Fibroblast of lung (primary cell): ENCODE measurements at regions not wholly inside any gene's neighbourhood (a gene's known extent, or its start where the extent isn't known, plus 50 kb on each side); places are given as distances from the start of the nearest gene placed in this dataset.

Experiments
- DNase-seq, 2 donors: peaks; one replicate each; pipeline versions ENCODE4 v3.0.0 to v3.0.0-alpha.2; 2010; ENCODE audit warnings: low read depth in 2 of 2
- H2AFZ ChIP-seq: 2 replicates; pipeline ENCODE4 v1.5.1; 2012; ENCODE audit warnings: low read length, control low read depth, inconsistent platforms
- H3K27ac ChIP-seq: 2 replicates; pipeline ENCODE4 v1.5.1; 2011; ENCODE audit warnings: low read length, control low read depth; ENCODE audit not compliant: insufficient read depth
- H3K27me3 ChIP-seq: 2 replicates; pipeline ENCODE4 v1.5.1; 2011; ENCODE audit warnings: mild to moderate bottlenecking, low read length; ENCODE audit not compliant: control insufficient read depth, insufficient read depth
- H3K36me3 ChIP-seq: 2 replicates; pipeline ENCODE4 v1.5.1; 2011; ENCODE audit warnings: low read length; ENCODE audit not compliant: control insufficient read depth, insufficient read depth
- H3K4me1 ChIP-seq: 2 replicates; pipeline ENCODE4 v1.5.1; 2011; ENCODE audit warnings: low read length; ENCODE audit not compliant: control insufficient read depth, insufficient read depth; ENCODE audit errors: extremely low read depth
- H3K4me2 ChIP-seq: 2 replicates; pipeline ENCODE4 v1.5.1; 2011; ENCODE audit warnings: low read length, control low read depth; ENCODE audit not compliant: insufficient read depth; ENCODE audit errors: extremely low read depth
- H3K4me3 ChIP-seq, 4 experiments: fragments of 200-600 bp in 1 of 4; sonication (generic) in 1 of 4; replicated peaks in 1 of 4; 2 replicates each; pipeline ENCODE4 v1.5.1; 2011 to 2016; ENCODE audit warnings: low read length in 4 of 4, low read depth in 3 of 4, mild to moderate bottlenecking in 3 of 4, control low read depth in 2 of 4, inconsistent platforms in 1 of 4, mixed read lengths in 1 of 4; ENCODE audit not compliant: insufficient read depth in 1 of 4; ENCODE audit errors: control extremely low read depth in 1 of 4
- H3K79me2 ChIP-seq: 2 replicates; pipeline ENCODE4 v1.5.1; 2012; ENCODE audit warnings: mild to moderate bottlenecking, low read length, inconsistent platforms; ENCODE audit not compliant: control insufficient read depth, insufficient read depth
- H3K9ac ChIP-seq: 2 replicates; pipeline ENCODE4 v1.5.1; 2011; ENCODE audit warnings: mild to moderate bottlenecking, low read length, control low read depth; ENCODE audit not compliant: insufficient read depth
- H3K9me3 ChIP-seq: 2 replicates; pipeline ENCODE4 v1.5.1; 2012; ENCODE audit warnings: low read depth, low read length; ENCODE audit not compliant: control insufficient read depth, insufficient read depth
- H4K20me1 ChIP-seq: 2 replicates; pipeline ENCODE4 v1.5.1; 2011; ENCODE audit warnings: low read length; ENCODE audit not compliant: control insufficient read depth, insufficient read depth; ENCODE audit errors: extremely low read depth
- EZH2 ChIP-seq: IDR thresholded peaks from 2 replicates; pipeline ENCODE4 v1.5.1; 2012; ENCODE audit warnings: low read length, control low read depth, mild to moderate bottlenecking; ENCODE audit errors: missing control alignments
- TF ChIP-seq, protein P1 (sequence below), 2 donors: IDR thresholded peaks in 1 of 2; conservative IDR thresholded peaks in 1 of 2; 1 replicate in 1 of 2; 2 replicates in 1 of 2; pipeline ENCODE4 v1.5.1; 2011 to 2012; ENCODE audit warnings: low read length in 2 of 2, control low read depth in 1 of 2, inconsistent platforms in 1 of 2, low read depth in 1 of 2, mild to moderate bottlenecking in 1 of 2

- H4K20me1 ChIP-seq = no peaks in the 10 kb centered on the region
- H3K9me3 ChIP-seq = no peaks in the 10 kb centered on the region
- no peak overlapping the region for H3K9ac ChIP-seq
- TF ChIP-seq, protein P1, sequence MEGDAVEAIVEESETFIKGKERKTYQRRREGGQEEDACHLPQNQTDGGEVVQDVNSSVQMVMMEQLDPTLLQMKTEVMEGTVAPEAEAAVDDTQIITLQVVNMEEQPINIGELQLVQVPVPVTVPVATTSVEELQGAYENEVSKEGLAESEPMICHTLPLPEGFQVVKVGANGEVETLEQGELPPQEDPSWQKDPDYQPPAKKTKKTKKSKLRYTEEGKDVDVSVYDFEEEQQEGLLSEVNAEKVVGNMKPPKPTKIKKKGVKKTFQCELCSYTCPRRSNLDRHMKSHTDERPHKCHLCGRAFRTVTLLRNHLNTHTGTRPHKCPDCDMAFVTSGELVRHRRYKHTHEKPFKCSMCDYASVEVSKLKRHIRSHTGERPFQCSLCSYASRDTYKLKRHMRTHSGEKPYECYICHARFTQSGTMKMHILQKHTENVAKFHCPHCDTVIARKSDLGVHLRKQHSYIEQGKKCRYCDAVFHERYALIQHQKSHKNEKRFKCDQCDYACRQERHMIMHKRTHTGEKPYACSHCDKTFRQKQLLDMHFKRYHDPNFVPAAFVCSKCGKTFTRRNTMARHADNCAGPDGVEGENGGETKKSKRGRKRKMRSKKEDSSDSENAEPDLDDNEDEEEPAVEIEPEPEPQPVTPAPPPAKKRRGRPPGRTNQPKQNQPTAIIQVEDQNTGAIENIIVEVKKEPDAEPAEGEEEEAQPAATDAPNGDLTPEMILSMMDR (conservative IDR thresholded peaks at IDR 0.05 in 1 of 2, IDR thresholded peaks at IDR 0.05 in 1 of 2; ENCODE audit: low read depth in 1 of 2, low read length in 2 of 2) = no peak
- TF ChIP-seq EZH2 = no peak
- no peaks in the 10 kb centered on the region for H3K27me3 ChIP-seq
- no peak overlapping the region for H3K27ac ChIP-seq
- H3K79me2 ChIP-seq = no peaks in the 10 kb centered on the region
- H3K4me2 ChIP-seq = no peak overlapping the region
- no peaks in the 10 kb centered on the region for H3K36me3 ChIP-seq
- no peak overlapping the region for H3K4me3 ChIP-seq
- DNase-seq = peak in 1 of 2 donors; percentile 60
- no peaks in the 10 kb centered on the region for H3K4me1 ChIP-seq
- H2AFZ ChIP-seq = no peak overlapping the region
Measured at GRCh38 chr6:113649276-113649675, 207.9 kb upstream of the MARCKS start.

GRCh38 chr6:113649880-113650609 lies 207.1 kb upstream of the MARCKS start:
- no peaks in the 10 kb centered on the region for H4K20me1 ChIP-seq
- H3K27me3 ChIP-seq = no peaks in the 10 kb centered on the region
- H3K4me2 ChIP-seq = no peak overlapping the region
- DNase-seq = no peak
- no peaks in the 10 kb centered on the region for H3K4me1 ChIP-seq
- H3K9ac ChIP-seq = no peak overlapping the region
- H3K79me2 ChIP-seq = no peaks in the 10 kb centered on the region
- TF ChIP-seq EZH2 = no peak
- TF ChIP-seq, protein P1 (conservative IDR thresholded peaks at IDR 0.05 in 1 of 2, IDR thresholded peaks at IDR 0.05 in 1 of 2; ENCODE audit: low read depth in 1 of 2, low read length in 2 of 2) = no peak
- H3K36me3 ChIP-seq = no peaks in the 10 kb centered on the region
- H3K4me3 ChIP-seq = no peak overlapping the region
- no peak overlapping the region for H2AFZ ChIP-seq
- H3K27ac ChIP-seq = no peak overlapping the region
- no peaks in the 10 kb centered on the region for H3K9me3 ChIP-seq

DNA sequence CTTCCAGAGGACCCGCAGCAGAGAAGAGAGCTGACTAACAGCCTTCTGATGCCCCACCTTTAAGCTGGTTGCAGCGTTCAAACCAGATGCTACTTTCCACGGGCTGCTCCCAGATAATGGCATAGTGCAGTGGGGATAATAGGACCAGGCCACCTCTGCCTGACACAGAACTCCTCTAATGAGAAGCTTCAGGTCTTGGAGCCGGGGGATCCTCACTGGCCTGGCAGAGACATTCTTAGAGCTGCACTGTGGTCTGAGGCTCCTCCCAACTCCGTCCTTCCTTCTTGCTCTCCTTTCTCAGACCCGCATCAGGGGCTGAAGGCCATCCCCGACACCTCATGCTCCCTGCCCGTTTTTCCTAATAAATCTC lies 206.6 kb upstream of the MARCKS start:
- no peaks in the 10 kb centered on the region for H3K4me1 ChIP-seq
- no peak overlapping the region for H3K27ac ChIP-seq
- H4K20me1 ChIP-seq = no peaks in the 10 kb centered on the region
- H3K4me2 ChIP-seq = no peak overlapping the region
- H3K9ac ChIP-seq = no peak overlapping the region
- H3K27me3 ChIP-seq = no peaks in the 10 kb centered on the region
- TF ChIP-seq EZH2 = no peak
- TF ChIP-seq, protein P1 (conservative IDR thresholded peaks at IDR 0.05 in 1 of 2, IDR thresholded peaks at IDR 0.05 in 1 of 2; ENCODE audit: low read depth in 1 of 2, low read length in 2 of 2) = no peak
- no peak overlapping the region for H3K4me3 ChIP-seq
- no peak overlapping the region for H2AFZ ChIP-seq
- no peak for DNase-seq
- H3K36me3 ChIP-seq = no peaks in the 10 kb centered on the region
- no peaks in the 10 kb centered on the region for H3K9me3 ChIP-seq
- no peaks in the 10 kb centered on the region for H3K79me2 ChIP-seq
